G401.6 (cell line): ENCODE measurements at regions not wholly inside any gene's neighbourhood (a gene's known extent, or its start where the extent isn't known, plus 50 kb on each side); places are given as distances from the start of the nearest gene placed in this dataset.
"Not testable (repeated sequence)": the region's sequence is repeated elsewhere in the genome, so short reads cannot be mapped to it uniquely, and the experiment has no call there.

Experiments
- FAIRE-seq: peaks from 2 replicates; lab custom pipeline; 2012; peaks lifted over from hg19 to GRCh38; lab: Jason Lieb, UNC

DNA sequence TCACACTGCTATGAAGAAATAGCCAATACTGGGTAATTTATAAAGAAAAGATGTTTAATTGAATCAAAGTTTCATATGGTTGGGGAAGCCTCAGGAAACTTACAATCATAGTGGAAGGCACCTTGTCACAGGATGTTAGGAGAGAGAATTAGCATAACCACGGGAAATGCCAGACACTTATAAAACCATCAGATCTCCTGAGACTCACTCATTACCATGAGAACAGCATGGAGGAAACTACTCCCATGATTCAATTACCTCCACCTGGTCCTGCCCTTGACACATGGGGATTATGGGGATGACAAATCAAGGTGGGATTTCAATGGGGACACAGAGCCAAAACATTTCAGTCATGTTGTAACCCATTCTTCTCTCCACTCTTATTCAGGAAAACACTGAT is 472.9 kb upstream of the FSIP2 start:
- FAIRE-seq: no peak

DNA sequence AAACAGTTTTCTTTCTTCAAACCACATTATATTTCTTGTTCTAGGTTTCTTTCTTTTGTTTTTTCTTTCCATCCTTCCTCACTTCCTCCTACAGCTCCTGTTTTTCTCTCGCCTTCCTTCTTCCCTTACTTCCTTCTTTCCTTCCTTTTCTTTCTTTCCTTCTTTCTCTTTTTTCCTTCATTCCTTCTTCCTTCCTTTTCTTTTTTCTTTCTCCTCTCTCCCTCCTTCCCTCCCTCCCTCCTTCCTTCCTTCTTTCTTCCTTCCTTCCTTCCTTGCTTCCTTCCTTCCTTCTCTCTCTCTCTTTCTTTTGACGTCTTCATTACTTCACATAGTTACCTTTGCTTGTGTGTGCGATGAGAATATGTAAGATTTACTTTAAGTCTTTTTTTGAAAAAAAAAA is 470.0 kb upstream of the FSIP2 start:
- FAIRE-seq: no peak

DNA sequence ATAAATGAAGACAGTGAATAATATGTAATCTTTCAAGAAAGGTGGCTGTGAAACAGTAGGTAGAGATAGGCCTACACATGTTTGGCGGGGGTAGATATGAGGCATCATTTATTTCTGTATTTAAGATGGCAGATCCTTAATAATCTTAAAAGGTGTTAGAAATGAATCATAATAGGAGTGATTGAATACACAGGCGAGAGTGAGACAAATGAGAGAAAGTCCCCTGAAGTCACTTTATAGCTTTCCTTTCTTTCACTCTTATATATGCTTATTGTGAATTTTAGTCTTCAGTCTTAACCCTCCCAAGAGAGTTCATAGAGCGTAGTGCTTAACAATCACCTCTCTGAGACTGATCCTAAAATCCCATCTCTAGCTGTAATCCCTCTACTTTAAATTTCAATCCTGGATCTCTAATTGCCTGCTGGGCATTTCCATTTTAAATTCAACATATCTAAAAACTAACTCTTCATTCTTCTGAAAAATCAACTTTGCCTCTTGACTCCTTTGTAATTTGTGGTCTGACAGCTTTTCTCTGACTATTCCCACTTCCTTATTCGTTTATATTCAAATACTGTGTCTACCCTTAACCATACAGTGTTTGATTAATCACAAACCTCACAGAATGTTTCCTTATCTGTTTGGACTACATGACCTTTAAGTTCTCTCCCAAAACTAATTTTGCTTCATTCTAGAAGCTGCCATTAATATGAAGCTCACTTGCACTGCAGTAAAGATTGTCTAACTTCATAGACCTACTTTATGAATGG is 463.7 kb upstream of the FSIP2 start:
- FAIRE-seq: no peak

DNA sequence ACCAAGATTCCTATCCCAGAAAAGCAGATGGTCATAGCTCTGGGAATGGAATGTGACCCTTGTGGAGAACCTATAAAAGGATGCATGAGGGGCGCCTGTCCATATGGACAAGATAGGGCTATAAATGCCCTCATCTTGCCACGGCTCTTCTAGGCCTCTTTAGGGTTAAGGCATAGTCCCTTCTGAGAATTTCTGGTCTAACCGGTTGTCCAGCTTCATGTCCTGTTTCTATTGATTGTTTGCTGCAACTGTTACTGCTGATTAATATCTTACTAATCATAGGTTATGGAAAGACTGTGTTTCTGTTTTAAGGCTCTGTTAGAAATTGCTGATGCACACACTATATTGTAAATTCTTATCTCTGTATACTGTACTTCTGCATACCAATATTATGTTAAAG is 462.6 kb upstream of the FSIP2 start:
- not testable (repeated sequence) for FAIRE-seq

DNA sequence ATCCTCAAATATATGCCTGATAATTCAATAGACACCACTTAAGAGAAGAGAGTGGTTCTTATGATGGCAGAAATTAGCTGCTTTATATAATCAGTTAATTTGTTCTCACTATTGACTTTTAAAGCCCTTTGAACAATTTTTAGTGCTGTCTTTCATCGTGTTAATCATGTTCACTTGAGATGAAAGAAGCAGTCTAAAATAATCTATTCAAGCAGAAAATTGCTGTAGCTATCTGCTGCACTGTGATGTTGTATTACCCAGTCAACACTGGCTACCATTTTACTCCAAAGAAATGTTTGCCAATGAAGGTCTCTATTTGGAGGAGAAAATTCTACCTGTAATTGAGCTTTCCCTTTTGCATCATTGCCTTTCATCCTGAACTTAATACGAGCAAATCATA is 459.8 kb upstream of the FSIP2 start:
- FAIRE-seq: no peak

DNA sequence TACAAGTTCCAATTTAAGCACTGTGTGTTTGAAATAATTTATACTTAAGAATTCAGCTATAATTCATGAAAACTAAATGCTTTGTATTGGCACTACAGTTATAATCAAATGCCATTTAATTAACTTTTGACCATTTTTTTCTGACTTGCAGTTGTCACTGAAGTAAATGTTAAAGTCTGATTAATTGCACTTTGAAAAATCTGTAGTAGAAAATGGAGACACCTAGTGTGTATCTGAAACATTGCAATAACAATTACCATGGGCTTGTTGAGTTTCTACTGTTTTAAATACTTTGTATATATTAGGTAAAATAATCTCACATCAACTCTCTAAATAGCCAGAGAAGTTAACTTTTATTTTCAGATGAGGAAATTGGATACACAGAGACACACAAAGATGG is 458.6 kb upstream of the FSIP2 start:
- peak; percentile 92 for FAIRE-seq

DNA sequence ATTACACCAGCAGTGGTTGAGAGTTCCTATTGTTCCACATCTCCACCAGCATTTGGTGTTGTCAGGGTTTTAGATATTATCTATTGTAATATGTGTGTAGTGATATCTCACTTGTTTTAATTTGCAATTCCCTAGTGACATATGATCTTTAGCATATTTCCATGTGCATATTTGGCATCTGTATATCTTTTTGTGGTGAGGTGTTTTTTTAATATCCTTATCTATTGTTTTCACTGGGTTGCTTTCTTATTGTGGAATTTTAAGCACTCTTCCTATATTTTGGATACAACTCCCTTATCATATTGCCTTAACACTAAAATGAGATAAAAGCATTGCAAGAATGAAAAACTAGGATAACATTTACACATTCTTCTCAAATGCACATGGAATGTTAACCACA is 453.9 kb upstream of the FSIP2 start:
- FAIRE-seq: no peak

DNA sequence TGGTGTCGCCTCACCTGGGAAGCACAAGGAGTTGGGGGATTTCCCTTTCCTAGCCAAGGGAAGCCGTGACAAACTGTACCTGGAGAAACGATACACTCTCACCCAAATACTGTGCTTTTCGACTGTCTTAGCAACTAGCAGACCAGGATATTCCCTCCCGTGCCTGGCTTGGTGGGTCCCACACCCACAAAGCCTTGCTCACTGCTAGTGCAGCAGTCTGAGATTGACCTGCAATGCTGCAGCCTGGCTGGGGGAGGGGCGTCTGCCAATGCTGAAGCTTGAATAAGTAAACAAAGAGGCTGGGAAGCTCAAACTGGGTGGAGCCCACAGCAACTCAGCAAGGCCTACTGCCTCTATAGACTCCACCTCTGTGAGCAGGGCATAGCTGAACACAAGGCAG is 448.6 kb upstream of the FSIP2 start:
- not testable (repeated sequence) for FAIRE-seq

DNA sequence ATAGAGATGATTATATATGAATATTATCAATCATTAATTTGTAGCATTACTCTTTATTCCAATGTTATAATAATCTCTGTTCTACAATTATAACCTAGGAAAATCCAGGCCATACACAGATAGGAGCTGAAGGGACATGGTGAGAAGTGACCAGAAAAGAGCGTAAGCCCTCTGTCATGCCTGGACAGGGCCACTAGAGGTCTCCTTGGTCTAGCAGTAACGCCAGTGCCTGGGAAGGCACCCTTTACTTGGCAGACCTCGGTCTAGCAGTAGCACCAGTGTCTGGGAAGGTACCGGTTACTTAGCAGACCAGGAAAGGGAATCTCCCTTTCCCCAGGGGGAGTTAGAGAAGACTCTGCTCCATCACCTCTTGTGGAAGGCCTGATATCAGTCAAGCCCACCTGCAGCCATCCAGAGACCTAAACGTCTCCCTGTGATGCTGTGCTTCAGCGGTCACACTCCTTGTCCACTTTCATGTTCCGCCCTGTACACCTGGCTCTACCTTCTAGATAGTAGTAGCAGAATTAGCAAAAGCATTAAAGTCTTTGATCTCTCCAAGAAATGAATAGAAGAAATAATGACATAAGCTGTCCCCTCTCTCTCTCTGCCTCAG is 447.5 kb upstream of the FSIP2 start:
- peak; percentile 84 for FAIRE-seq

DNA sequence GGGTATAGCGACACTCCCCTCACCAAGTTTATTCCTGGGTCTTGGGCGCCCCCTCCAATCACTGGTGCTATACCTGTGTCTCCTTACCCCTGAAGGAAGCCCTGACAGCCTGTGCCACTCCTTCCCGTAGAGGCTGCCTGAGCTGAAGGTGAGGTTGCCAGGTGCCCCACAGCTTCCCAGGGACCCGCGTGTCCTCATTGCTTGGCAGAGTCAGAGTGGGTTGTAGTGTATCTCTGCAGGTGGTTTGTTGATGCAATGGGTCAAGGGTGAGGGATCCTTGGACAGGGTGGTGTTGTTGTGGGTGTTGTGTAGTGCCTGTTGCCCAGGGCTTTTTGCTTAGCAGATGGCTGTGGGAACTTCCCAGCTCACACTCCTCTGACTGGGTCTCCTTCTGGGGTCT is 438.7 kb upstream of the FSIP2 start:
- FAIRE-seq: no peak

DNA sequence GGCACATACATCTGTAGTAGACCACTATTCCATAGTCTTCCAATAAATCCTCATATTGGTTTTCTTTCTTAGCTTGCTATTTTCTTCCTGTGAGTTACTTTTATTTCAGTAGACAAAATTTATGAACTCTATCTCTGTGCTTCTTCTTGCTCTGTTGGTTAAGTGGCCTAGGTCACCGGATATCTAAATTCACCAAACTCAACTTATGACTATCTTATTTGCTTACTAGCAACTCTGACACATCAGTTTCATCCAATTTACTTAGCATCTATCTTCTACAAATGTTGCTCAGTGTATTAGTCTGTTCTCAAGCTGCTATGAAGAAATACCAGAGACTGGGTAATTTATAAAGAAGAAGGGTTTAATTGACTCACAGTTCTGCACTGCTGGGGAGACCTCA is 432.5 kb upstream of the FSIP2 start:
- FAIRE-seq: no peak

DNA sequence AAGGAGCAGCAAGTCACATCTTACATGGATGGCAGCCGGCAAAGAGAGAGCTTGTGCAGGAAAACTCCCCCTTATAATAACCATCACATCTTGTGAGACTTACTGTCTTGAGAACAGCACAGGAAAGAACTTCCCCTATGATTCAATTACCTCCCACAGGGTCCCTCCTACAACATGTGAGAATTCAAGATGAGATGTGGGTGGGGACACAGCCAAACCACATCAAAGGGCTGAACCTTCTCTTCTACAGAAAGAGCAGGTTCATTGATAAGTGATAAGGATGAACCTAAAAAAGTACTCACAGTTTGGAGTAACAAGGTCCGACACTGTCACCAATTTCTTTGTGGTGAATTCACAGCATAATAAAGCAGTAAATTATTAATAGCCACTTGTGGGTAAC is 422.2 kb upstream of the FSIP2 start:
- FAIRE-seq: no peak

DNA sequence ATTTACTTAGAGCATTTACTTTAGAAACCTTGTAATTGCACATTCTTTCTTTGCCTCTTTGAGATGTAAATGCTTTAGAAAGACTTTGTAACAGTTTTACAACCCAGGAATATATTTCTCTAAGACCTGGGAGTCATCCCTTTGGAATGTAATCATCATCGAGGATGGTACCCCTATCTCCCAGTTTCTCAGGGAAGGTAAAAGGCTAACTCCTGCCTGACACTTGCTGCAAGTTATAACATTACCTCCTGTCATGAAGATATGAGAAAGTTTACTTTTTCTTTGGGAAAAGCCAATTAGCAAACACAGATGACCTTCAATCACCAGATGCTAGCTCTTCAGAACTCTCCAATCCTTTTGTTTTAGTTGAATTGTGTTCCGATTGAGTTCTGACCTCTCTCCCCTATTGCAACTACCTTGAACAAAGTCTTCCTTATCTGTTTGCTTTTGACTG is 420.3 kb upstream of the FSIP2 start:
- no peak for FAIRE-seq

DNA sequence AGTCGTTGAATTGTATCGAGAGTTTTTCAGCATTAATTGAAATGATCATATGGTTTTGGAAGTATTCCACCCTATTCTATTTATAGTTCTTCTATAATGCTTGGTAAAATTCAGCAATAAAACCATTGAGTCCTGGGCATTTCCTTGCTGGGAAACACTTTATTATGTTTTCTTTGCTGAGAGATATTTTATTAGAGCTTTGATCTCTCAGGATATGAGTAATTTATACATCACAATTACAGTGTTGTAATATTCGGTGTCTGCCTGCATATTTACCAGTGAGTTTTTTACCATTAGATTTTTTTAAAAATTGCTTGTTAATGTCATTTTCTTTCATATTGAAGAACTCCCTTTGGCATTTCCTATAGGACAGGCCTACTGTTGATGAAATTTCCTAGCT is 402.7 kb upstream of the FSIP2 start:
- no peak for FAIRE-seq

DNA sequence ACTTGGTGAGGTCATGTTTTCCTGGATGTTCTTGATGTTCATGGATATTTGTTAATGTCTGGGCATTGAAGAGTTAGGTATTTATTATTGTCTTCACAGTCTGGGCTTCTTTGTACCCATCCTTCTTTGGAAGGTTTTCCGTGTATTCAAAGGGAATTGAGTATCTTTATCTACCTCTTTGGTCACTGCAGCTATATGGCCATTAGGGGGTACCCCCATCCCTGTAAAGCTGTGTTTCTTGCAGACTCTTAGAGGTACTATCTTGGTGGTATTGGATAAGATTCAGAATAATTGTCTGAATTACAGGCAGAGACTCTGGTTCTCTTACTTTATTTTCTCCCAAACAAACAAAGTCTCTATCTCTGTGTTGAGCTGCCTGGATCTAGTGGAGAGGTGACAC is 401.6 kb upstream of the FSIP2 start:
- FAIRE-seq: no peak

DNA sequence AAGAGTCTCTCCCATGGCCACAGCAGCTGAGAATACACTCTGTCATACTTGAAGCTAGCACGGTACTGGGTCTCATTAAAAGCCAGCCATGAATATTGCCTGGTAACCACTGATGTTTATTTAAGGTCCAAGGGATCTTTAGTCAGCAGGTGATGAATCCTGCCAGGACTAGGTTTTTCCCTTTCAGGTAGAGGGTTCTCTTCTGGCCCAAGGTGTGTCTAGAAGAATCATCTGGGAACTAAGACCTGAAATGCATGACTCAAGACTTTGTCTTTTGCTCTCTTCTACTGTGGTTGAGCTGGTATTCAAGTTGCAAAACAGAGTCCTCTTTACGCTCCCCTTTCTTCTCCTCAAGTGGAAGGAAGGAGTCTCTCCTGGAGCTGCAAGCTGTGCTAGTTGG is 400.5 kb upstream of the FSIP2 start:
- FAIRE-seq: no peak

DNA sequence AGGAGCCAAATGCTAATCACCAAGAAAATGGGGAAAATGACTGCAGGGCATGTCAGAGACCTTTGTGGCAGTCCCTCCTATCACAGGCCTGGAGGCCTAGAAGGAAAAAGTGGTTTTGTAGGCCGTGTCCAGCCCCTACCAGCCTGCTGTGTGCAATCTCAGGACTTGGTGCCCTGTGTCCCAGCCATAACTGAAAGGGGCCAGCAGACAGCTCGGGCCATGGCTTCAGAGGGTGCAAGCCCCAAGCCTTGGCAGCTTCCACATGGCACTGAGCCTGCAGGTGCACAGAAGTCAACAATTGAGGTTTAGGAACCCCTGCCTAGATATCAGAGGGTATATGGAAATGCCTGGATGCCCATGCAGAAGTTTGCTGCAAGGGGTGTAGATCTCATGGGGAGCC is 391.2 kb upstream of the FSIP2 start:
- FAIRE-seq: no peak

DNA sequence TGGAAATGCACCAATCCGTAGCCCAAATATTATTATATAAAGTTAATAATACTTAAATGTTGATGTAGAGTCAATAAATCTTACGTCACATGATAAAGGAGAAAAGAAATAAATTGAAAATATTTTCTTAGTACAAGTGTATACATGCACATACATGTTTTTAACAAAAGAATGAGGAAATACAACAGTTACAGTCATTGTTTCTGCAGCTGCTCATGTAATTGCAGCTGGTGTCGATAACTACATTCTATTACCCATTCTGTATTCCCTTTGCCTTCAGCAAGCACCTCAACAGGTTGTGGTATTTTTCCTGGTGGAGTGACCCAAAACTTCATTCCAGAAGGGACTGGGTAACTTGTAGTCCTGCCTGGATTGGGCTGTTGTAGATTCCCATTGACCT is 377.8 kb upstream of the FSIP2 start:
- no peak for FAIRE-seq

DNA sequence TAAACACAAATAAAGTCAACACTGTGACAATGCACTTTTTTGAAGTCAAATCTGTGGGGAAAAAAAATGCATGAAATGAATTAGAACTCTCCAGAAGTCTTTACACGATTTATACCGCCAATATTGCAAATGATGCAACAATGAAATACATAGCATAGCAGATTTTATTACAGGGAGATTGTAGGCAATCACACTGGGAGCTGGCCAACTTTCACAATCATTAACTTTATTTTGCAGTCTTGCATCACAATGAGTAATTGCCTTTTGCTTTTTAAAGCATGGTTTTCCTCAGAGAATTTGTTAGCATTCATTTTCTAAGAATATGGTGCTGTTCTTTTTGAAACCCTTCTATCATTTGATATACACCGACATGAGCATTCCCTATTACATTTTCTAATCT is 366.4 kb upstream of the FSIP2 start:
- FAIRE-seq: no peak

DNA sequence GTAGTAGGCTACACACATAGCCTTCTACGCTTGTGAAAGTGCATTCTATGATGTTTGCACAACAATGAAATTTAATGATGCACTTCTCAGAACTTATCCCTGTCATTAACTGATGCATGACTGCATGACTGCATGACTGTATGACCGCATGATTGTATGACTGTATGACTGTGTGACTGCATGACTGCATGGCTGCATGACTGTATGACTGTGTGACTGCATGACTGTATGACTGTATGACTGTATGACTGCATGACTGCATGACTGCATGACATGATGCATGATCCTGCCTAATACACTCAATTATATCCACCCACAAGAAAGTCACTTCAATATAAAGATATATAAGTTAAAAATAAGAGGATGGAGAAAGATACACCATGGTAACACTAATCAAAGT is 365.4 kb upstream of the FSIP2 start:
- no peak for FAIRE-seq

DNA sequence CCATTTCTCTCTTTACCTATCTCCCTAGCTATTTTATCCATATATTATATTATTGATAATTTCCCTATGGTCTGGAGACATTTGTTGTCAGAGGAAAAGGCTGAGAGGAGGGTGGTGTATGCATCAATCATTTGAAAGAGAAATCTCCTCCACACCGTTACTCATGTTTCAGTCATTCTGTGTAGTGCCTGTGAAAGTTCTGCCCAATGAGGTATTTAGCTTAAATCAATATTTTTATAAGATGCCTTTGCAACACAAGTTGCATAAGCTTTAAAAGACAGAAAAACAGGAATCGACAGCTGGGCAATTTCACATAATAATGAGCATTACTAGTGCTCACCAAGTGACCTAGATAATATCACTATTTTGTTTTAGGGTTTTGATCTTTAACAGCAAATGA is 363.7 kb upstream of the FSIP2 start:
- no peak for FAIRE-seq

DNA sequence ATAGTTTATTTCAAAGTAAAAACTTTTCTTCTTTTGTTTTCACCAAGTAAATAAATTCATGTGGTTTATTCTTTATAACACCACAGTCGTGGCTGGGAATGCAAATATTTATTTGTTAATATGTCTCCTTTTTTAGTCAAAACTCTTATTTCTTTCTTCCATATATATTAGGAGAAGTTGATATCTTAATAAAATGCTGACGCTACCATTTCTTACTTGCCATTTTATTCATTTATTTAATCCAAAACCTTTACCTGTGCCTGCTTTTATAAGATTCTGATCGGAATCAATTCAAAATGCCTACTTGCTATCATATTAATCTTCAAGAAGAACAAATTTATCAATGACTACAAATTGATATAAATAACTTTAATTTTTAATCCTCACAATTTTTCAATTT is 362.9 kb upstream of the FSIP2 start:
- FAIRE-seq: no peak

DNA sequence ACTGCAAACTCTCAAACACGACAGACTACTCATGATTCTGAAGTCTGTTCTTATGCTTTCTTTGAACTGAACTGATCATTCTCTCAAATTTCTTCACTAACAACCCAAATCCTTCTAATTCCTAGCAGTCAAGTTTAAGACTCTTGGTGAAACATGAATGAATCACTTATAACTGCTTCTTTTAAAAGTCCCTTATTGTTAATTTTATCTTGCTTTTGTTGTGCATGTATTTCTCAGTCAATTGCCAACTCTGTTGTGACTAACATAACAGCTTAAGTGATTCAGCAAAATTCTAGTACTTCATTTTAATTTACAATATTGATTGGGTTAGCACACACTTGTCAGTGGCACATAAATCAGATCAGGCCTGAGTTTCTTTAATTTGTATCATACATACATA is 357.0 kb upstream of the FSIP2 start:
- no peak for FAIRE-seq

DNA sequence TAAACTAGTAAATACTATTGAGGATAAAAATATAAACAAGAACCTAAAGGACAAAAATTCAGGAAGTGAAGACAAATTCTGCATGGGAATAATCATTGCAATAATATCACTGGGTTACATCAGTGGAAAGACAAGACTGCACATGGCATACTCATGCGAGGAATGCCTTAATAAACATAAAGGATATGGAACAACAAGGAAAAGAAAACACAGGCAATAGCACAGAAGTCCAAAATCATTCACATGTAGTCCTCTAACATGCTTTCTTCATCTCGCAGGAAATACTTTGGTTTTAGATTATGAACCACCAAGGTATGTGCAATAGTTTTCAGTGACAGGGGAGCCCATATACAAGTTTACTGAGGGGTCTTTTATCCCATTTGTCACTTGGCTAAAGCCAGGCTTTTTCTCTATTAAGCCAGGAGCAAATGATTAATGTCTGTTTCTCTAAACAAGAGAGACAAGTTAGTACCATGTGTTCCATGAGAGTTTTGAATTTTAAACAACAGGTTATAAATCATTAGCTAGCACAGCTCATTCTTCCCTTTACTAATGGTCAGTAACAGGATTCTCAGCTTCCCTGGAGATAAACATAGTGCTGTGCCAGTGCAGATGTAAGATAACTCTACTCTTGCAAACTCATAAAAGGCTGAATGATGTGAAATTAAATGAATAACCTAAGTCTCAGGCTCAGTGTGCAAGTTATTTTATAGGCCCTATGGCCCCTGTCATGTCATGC is 353.6 kb upstream of the FSIP2 start:
- no peak for FAIRE-seq
